Hepatocyte (in vitro differentiated cells): ENCODE measurements at regions not wholly inside any gene's neighbourhood (a gene's known extent, or its start where the extent isn't known, plus 50 kb on each side); places are given as distances from the start of the nearest gene placed in this dataset.

Source experiments
- DNase-seq: peaks from one replicate; pipeline ENCODE4 v3.0.0-alpha.2; 2016; ENCODE audit warnings: low spot score
- H2AFZ ChIP-seq: fragments of 200-600 bp; sonication (generic); 2 replicates; pipeline ENCODE4 v1.6.0; 2016; ENCODE audit warnings: antibody characterized with exemption, mild to moderate bottlenecking
- H3K27ac ChIP-seq: fragments of 200-600 bp; sonication (generic); 2 replicates; pipeline ENCODE4 v1.5.1; 2016; ENCODE audit warnings: mild to moderate bottlenecking
- H3K27me3 ChIP-seq: fragments of 200-600 bp; sonication (generic); 2 replicates; pipeline ENCODE4 v1.6.1; 2016
- H3K36me3 ChIP-seq: fragments of 200-600 bp; sonication (generic); replicated peaks from 2 replicates; pipeline ENCODE4 v1.5.1; 2016; ENCODE audit warnings: low read depth; ENCODE audit not compliant: insufficient read depth
- H3K4me1 ChIP-seq: fragments of 200-600 bp; sonication (generic); 2 replicates; pipeline ENCODE4 v1.5.1; 2016; ENCODE audit warnings: mild to moderate bottlenecking, moderate library complexity; ENCODE audit not compliant: insufficient read depth
- H3K4me2 ChIP-seq: fragments of 200-600 bp; sonication (generic); 2 replicates; pipeline ENCODE4 v1.6.0; 2016
- H3K4me3 ChIP-seq: fragments of 200-600 bp; sonication (generic); 2 replicates; pipeline ENCODE4 v1.5.1; 2016; ENCODE audit warnings: mild to moderate bottlenecking
- H3K79me2 ChIP-seq: fragments of 200-600 bp; sonication (generic); 2 replicates; pipeline ENCODE4 v1.6.0; 2017; ENCODE audit warnings: mild to moderate bottlenecking
- H3K9me2 ChIP-seq: fragments of 200-600 bp; sonication (generic); replicated peaks from 2 replicates; pipeline ENCODE4 v1.6.0; 2017; ENCODE audit warnings: mild to moderate bottlenecking; ENCODE audit not compliant: insufficient read depth
- H3K9me3 ChIP-seq: fragments of 200-600 bp; sonication (generic); 2 replicates; pipeline ENCODE4 v1.5.1; 2016; ENCODE audit warnings: low read depth, mild to moderate bottlenecking
- H4K20me1 ChIP-seq: fragments of 200-600 bp; sonication (generic); 2 replicates; pipeline ENCODE4 v1.6.0; 2016; ENCODE audit warnings: mild to moderate bottlenecking; ENCODE audit not compliant: insufficient read depth, poor library complexity, severe bottlenecking
- EZH2 ChIP-seq: fragments of 200-600 bp; sonication (generic); IDR thresholded peaks from 2 replicates; pipeline ENCODE4 v1.6.1; 2016; ENCODE audit warnings: antibody characterized with exemption, mild to moderate bottlenecking, borderline replicate concordance
- EZH2phosphoT487 ChIP-seq: fragments of 200-600 bp; sonication (generic); IDR thresholded peaks from one replicate; pipeline ENCODE4 v1.6.1; 2018; ENCODE audit warnings: antibody characterized with exemption, mild to moderate bottlenecking, low read depth, moderate library complexity; ENCODE audit not compliant: unreplicated experiment, severe bottlenecking
- WGBS: methylation state at CpG from one replicate; pipeline ENCODE4 v1.1.6; 2016; ENCODE audit warnings: low lambda C conversion rate; ENCODE audit errors: missing lambda C conversion rate; 5-methylcytosine and 5-hydroxymethylcytosine counted together
- TF ChIP-seq, protein P1 (sequence below): fragments of 200-600 bp; sonication (generic); IDR thresholded peaks from 2 replicates; pipeline ENCODE4 v1.5.1; 2016; ENCODE audit warnings: antibody characterized with exemption, mild to moderate bottlenecking; ENCODE audit not compliant: poor library complexity

DNA sequence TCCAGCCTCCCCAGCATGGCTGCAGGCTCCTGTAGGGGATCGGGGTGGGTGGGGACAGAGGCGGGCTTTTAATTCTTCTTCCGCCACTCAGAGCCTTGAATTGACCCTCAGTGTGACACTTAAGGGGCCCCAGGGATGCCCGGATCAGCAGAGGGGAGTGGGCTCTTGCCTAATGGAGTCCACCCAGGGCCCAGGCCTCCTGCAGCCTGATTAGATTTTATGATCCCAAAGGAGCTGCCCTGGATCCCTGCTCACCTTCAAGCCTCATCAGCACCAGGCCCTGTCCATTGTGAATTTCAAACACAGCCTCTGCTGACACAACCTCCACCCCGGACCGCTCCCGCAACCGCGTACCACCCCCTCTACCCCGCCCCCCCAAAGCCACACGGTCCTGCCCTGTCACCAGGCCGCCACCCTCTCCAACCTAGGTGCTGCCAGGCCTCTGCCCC is 214.1 kb upstream of the IER5L start:
- no peak for DNase-seq
- Histone ChIP-seq H3K9me3 (no peaks in the 10 kb centered on the region), H3K4me1 (no peaks in the 10 kb centered on the region), H4K20me1 (no peaks in the 10 kb centered on the region), H2AFZ (no peak overlapping the region), H3K27me3 (no peaks in the 10 kb centered on the region), H3K4me3 (no peak overlapping the region), H3K79me2 (no peaks in the 10 kb centered on the region), H3K9me2 (no peaks in the 10 kb centered on the region), H3K27ac (no peak overlapping the region), H3K36me3 (no peaks in the 10 kb centered on the region), H3K4me2 (no peak overlapping the region)
- TF ChIP-seq EZH2: no peak
- no peak for TF ChIP-seq EZH2phosphoT487
- TF ChIP-seq, protein P1, sequence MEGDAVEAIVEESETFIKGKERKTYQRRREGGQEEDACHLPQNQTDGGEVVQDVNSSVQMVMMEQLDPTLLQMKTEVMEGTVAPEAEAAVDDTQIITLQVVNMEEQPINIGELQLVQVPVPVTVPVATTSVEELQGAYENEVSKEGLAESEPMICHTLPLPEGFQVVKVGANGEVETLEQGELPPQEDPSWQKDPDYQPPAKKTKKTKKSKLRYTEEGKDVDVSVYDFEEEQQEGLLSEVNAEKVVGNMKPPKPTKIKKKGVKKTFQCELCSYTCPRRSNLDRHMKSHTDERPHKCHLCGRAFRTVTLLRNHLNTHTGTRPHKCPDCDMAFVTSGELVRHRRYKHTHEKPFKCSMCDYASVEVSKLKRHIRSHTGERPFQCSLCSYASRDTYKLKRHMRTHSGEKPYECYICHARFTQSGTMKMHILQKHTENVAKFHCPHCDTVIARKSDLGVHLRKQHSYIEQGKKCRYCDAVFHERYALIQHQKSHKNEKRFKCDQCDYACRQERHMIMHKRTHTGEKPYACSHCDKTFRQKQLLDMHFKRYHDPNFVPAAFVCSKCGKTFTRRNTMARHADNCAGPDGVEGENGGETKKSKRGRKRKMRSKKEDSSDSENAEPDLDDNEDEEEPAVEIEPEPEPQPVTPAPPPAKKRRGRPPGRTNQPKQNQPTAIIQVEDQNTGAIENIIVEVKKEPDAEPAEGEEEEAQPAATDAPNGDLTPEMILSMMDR: no peak
- WGBS: 100% methylated on average over 3 of the region's 12 CpGs

DNA sequence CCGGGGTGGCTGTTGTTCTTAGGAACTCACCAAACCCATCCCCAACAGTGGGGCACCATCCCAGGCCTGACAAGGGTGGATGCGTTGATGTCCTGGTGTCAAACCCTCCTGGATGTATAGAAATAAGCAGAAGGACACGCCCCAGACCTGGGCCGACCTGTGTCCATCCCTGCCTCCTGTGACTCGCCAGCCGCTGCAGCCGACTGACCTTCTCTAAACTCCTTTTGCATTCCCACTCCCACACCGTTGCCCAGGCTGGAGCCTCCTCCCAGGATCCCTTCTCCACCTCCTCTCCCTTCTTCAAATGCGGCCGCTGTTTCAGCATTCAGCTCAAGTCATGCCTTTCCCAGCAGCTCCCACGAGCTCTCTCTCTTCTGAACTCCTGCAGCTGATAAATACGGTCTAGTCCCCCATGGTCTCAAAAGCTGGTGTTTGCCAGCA is 213.2 kb upstream of the IER5L start:
- Histone ChIP-seq H3K27ac (no peak overlapping the region), H3K9me3 (no peaks in the 10 kb centered on the region), H3K9me2 (no peaks in the 10 kb centered on the region), H3K36me3 (no peaks in the 10 kb centered on the region), H3K27me3 (no peaks in the 10 kb centered on the region), H3K4me2 (no peak overlapping the region), H4K20me1 (no peaks in the 10 kb centered on the region), H3K4me3 (no peak overlapping the region), H2AFZ (no peak overlapping the region), H3K79me2 (no peaks in the 10 kb centered on the region), H3K4me1 (no peaks in the 10 kb centered on the region)
- TF ChIP-seq EZH2phosphoT487: no peak
- TF ChIP-seq, protein P1: no peak
- no peak for TF ChIP-seq EZH2
- no peak for DNase-seq
- 80% methylated on average over 12 of the region's 12 CpGs for WGBS

- Histone ChIP-seq H3K27me3 (no peaks in the 10 kb centered on the region), H3K4me3 (no peak overlapping the region), H3K27ac (no peak overlapping the region), H3K9me2 (no peaks in the 10 kb centered on the region), H2AFZ (no peak overlapping the region), H4K20me1 (no peaks in the 10 kb centered on the region), H3K9me3 (no peaks in the 10 kb centered on the region), H3K79me2 (no peaks in the 10 kb centered on the region), H3K4me2 (no peak overlapping the region), H3K36me3 (no peaks in the 10 kb centered on the region), H3K4me1 (no peaks in the 10 kb centered on the region)
- no peak for DNase-seq
- TF ChIP-seq EZH2: no peak
- TF ChIP-seq EZH2phosphoT487: no peak
- TF ChIP-seq, protein P1: no peak
- WGBS: 94% methylated on average over 3 of the region's 3 CpGs
Observed at GRCh38 chr9:129390541-129390940, 212.5 kb upstream of the IER5L start.

- no peaks in the 10 kb centered on the region for H3K27me3 ChIP-seq
- H3K4me3 ChIP-seq: no peak overlapping the region
- WGBS: 59% methylated on average over 3 of the region's 3 CpGs
- no peak for TF ChIP-seq EZH2
- TF ChIP-seq, protein P1: no peak
- no peak for TF ChIP-seq EZH2phosphoT487
- DNase-seq: no peak
- H3K9me2 ChIP-seq: no peaks in the 10 kb centered on the region
- no peaks in the 10 kb centered on the region for H3K36me3 ChIP-seq
- no peak overlapping the region for H3K27ac ChIP-seq
- no peaks in the 10 kb centered on the region for H4K20me1 ChIP-seq
- no peaks in the 10 kb centered on the region for H3K9me3 ChIP-seq
- peaks cover 13% of the 10 kb centered on the region for H3K4me1 ChIP-seq
- no peaks in the 10 kb centered on the region for H3K79me2 ChIP-seq
- H3K4me2 ChIP-seq: no peak overlapping the region
- no peak overlapping the region for H2AFZ ChIP-seq
Observed at GRCh38 chr9:129387822-129388221, 209.8 kb upstream of the IER5L start.
